IPS DF 6.9 (cell line): ENCODE measurements at regions not wholly inside any gene's neighbourhood (a gene's known extent, or its start where the extent isn't known, plus 50 kb on each side); places are given as distances from the start of the nearest gene placed in this dataset.
"Not testable (repeated sequence)": the region's sequence is repeated elsewhere in the genome, so short reads cannot be mapped to it uniquely, and the experiment has no call there.

Source experiments
- DNase-seq: peaks from one replicate; pipeline ENCODE4 v3.0.0-alpha.2; 2013; ENCODE audit warnings: low read depth, low spot score
- H3K27ac ChIP-seq: one replicate; pipeline ENCODE4 v1.5.1; 2013; ENCODE audit warnings: low read length, control low read depth
- H3K27me3 ChIP-seq: 2 replicates; pipeline ENCODE4 v1.6.1; 2013; ENCODE audit warnings: mild to moderate bottlenecking, low read length; ENCODE audit not compliant: control insufficient read depth, insufficient read depth
- H3K36me3 ChIP-seq: 2 replicates; pipeline ENCODE4 v1.6.1; 2013; ENCODE audit warnings: low read length; ENCODE audit not compliant: control insufficient read depth, insufficient read depth
- H3K4me1 ChIP-seq: 2 replicates; pipeline ENCODE4 v1.6.1; 2013; ENCODE audit warnings: low read length; ENCODE audit not compliant: control insufficient read depth, insufficient read depth
- H3K4me3 ChIP-seq: 2 replicates; pipeline ENCODE4 v1.5.1; 2013; ENCODE audit warnings: mild to moderate bottlenecking, low read length
- H3K9me3 ChIP-seq: 2 replicates; pipeline ENCODE4 v1.6.1; 2013; ENCODE audit warnings: low read length, inconsistent platforms; ENCODE audit not compliant: control insufficient read depth, insufficient read depth
- WGBS: extraction: QIAGEN DNeasy Blood & Tissue Kit; methylation state at CpG from one replicate; pipeline ENCODE4 v1.1.7; 2013; ENCODE audit warnings: mixed read lengths, missing lambda C conversion rate; ENCODE audit not compliant: insufficient read length, insufficient coverage; 5-methylcytosine and 5-hydroxymethylcytosine counted together

DNA sequence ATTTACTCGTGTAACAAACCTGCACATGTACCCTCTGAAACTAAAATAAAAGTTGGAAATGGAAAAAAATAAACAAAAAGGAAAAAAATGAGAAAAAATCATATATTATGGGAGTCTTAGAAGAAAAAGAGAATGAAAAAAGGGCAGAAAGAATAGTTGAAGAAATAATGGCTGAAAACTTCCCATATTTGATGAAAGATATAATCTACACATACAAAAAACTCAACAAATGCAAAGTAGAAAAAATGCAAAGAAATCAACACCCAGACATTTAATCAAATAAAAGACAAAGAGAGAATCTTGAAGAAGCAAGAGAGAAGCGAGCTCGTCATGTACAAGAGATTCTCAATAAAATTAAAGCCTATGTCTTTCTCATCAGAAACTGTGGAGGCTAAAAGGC, 73.8 kb downstream of the SLC25A46 start:
- Histone ChIP-seq H3K4me3 (no peak overlapping the region), H3K27me3 (no peaks in the 10 kb centered on the region), H3K9me3 (no peaks in the 10 kb centered on the region), H3K27ac (no peak overlapping the region), H3K36me3 (no peaks in the 10 kb centered on the region), H3K4me1 (no peaks in the 10 kb centered on the region)
- no peak for DNase-seq
- no CpG with 5 or more reads among the region's 3 CpGs for WGBS

DNA sequence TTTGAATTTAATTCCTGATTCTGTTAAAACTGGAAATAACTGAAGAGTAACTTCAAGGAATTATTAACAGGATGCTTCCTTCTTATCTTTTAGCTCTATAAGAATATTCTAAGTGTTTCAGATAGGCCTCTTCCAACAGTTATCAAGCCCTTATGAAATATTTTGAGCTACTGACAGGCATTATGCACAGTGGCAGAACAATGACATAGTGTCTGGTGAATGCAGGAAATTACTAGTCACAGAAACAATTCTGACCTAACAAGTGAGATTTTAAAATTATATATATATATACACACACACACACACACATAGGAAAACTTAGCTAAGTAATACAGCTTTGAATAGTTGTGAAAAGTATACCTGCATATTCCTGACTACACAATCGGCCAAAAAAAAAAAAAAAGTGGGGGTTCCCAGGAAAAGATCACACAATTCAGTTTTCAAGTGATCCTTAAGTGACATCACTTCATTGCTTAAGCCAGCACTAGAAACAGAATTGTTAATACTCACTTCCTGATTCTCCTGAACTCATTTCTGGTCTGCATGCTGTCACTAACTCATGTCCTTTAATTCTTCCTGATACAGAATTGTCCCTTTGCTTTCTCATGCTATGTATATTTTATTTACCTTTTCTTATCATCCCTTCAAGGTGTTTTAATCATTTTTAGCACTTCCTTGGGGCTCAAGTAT, 77.3 kb downstream of the SLC25A46 start:
- no peaks in the 10 kb centered on the region for H3K27me3 ChIP-seq
- WGBS: no CpG with 5 or more reads among the region's 1 CpG
- no peak overlapping the region for H3K27ac ChIP-seq
- H3K4me3 ChIP-seq: no peak overlapping the region
- DNase-seq: no peak
- H3K9me3 ChIP-seq: no peaks in the 10 kb centered on the region
- no peaks in the 10 kb centered on the region for H3K36me3 ChIP-seq
- H3K4me1 ChIP-seq: no peaks in the 10 kb centered on the region

DNA sequence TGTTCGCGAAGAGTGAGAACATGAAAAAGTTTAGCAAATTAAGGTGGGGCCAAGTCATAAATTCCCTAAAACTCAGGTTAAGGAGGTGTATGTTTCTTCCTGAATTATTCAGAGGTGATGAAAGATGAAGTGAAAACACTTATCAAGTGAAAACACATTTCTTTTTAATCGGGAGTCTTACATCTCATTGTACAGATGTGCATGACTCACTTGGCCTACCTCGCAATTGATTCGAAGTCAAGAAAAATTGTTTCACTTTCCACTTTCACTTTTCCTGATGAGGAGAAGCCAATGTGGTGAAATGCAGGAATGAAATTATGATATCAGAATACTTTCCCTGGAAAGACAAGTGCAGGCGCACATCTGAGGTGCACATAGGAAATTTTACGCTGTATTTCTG, 78.7 kb downstream of the SLC25A46 start:
- no CpG with 5 or more reads among the region's 7 CpGs for WGBS
- no peak overlapping the region for H3K27ac ChIP-seq
- no peaks in the 10 kb centered on the region for H3K4me1 ChIP-seq
- H3K9me3 ChIP-seq: no peaks in the 10 kb centered on the region
- H3K36me3 ChIP-seq: no peaks in the 10 kb centered on the region
- no peaks in the 10 kb centered on the region for H3K27me3 ChIP-seq
- DNase-seq: no peak
- no peak overlapping the region for H3K4me3 ChIP-seq

DNA sequence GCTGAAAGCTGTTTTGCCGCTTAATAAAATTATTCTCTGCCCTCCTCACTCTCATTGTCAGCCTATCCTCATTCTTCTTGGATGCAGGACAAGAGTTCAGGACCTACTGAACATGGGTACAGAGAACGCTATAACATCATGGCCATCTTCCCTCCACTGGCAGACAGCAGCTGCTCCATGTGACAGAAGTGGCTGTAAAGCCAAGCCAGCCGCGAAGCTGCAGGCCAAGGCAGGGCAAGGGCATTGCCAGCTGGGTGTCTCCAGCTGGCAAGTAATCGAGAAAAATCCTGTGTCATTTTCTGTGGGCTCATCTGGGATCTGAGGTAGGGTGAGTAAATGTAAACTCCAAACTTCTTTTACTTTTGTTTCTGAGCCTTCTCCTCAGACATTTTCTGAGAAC, 84.8 kb downstream of the SLC25A46 start:
- no peak overlapping the region for H3K4me3 ChIP-seq
- no peaks in the 10 kb centered on the region for H3K36me3 ChIP-seq
- no CpG with 5 or more reads among the region's 5 CpGs for WGBS
- DNase-seq: no peak
- no peaks in the 10 kb centered on the region for H3K27me3 ChIP-seq
- no peaks in the 10 kb centered on the region for H3K4me1 ChIP-seq
- no peak overlapping the region for H3K27ac ChIP-seq
- no peaks in the 10 kb centered on the region; the same call in 1 of the 2 replicates for H3K9me3 ChIP-seq

DNA sequence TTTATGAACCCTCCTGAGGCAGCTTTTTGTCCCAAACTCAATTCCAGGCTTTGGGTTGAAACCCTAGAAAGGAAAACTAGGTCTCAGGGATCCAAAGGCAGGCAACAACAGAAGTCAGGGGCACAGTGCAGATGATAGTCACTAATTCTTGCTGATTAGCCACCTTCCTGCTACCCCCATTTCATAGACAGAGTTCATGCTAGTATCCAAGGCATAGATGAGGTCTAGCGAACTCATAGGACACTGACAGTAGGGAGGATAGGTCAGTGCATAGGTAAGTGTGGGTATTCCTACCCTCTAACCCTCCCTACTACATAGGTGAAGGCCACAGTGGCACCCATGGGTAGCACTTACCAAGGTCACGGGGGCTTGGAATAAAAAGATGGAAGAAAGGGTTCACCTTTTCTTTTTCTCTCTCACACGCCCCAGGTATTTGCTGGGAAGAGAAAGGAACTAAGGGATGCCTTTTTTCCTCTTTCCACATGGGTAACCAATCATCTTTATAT, 86.2 kb downstream of the SLC25A46 start:
- no peaks in the 10 kb centered on the region for H3K27me3 ChIP-seq
- WGBS: no CpG with 5 or more reads among the region's 3 CpGs

DNA sequence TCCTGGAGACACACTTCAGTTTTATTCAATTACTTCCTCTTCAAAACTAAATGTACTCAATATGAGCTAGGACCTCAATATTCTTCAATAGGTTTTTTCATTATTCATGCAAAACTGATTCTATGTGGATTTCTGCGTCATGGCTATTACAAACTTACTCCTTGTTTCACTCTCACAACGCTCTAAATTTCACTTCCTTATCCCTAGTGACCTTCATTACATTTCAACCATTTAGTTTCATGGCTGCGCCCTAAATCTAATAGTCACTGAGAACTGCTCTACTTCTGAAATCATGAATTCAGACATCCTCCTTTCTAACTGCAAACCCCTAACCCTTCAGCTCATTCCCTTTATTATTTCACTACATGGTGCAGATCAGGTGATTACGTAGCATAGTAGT, 93.9 kb downstream of the SLC25A46 start:
- H3K27ac ChIP-seq: no peak overlapping the region
- no peaks in the 10 kb centered on the region for H3K27me3 ChIP-seq
- H3K4me3 ChIP-seq: no peak overlapping the region
- no peaks in the 10 kb centered on the region for H3K36me3 ChIP-seq
- DNase-seq: no peak
- WGBS: 100% methylated on average over 1 of the region's 4 CpGs
- H3K4me1 ChIP-seq: no peaks in the 10 kb centered on the region
- no peaks in the 10 kb centered on the region for H3K9me3 ChIP-seq

More for the DNA sequence above, 86.2 kb downstream of the SLC25A46 start:
- no peak overlapping the region for H3K27ac ChIP-seq
- H3K4me1 ChIP-seq: no peaks in the 10 kb centered on the region
- H3K36me3 ChIP-seq: no peaks in the 10 kb centered on the region
- no peak overlapping the region for H3K4me3 ChIP-seq
- no peak for DNase-seq
- H3K9me3 ChIP-seq: no peaks in the 10 kb centered on the region; the same call in 1 of the 2 replicates

DNA sequence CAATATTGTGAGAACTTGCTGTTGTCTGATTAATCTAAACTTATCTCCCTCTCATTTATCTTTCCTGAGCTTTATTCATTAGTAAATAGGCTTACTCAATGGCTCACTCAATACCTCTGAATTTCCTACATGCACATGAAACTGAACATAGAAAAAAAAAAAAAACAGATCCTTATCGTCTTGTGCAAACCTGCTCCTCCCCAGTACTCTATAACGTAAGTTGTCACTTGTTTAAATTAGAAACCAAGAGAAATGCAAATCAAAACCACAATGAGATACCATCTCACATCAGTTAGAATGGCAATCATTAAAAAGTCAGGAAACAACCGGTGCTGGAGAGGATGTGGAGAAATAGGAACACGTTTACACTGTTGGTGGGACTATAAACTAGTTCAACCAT, 96.1 kb downstream of the SLC25A46 start:
- not testable (repeated sequence) for H3K36me3 ChIP-seq, H3K27me3 ChIP-seq, H3K4me1 ChIP-seq, DNase-seq, H3K4me3 ChIP-seq, H3K27ac ChIP-seq, H3K9me3 ChIP-seq
- WGBS: no CpG with 5 or more reads among the region's 4 CpGs

DNA sequence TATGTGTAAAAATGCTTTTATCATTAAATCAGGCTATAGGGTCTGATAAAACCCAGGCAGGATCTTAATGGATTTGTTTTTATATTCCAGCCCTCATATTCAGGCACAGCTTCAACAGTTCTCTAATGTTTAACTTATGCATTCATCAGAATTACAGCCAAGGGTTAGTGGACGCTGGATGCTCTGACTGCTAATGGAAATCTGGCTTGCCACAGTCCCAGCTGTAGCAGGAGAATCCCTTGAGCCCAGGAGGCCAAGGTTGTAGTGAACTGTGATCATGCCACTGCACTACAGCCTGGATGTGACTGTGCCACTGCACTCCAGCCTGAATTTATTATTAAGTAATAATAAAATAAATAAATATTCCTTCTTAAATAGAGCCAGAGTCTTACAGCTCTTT, 98.0 kb downstream of the SLC25A46 start:
- Histone ChIP-seq H3K9me3 (no peaks in the 10 kb centered on the region), H3K4me1 (no peaks in the 10 kb centered on the region), H3K27me3 (no peaks in the 10 kb centered on the region), H3K27ac (no peak overlapping the region), H3K4me3 (no peak overlapping the region), H3K36me3 (no peaks in the 10 kb centered on the region)
- DNase-seq: no peak
- WGBS: no CpG with 5 or more reads among the region's 1 CpG

DNA sequence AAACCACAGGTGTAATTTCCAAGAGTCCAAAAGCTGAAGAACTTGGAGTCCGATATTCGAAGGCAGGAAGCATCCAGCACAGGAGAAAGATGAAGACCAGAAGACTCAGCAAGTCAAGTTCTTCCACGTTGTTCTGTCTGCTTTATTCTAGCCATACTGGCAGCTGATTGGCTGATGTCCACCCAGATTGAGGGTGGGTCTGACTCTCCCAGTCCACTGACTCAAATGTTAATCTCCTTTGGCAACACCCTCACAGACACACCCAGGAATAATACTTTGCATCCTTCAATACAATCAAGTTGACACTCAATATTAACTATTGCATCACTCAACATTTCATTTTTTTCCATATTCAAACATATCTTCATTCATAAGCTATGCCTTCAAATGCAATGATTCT, 99.5 kb downstream of the SLC25A46 start:
- not testable (repeated sequence) for H3K27ac ChIP-seq, H3K27me3 ChIP-seq, H3K4me3 ChIP-seq, DNase-seq, H3K4me1 ChIP-seq, H3K9me3 ChIP-seq, H3K36me3 ChIP-seq
- WGBS: no CpG with 5 or more reads among the region's 3 CpGs

DNA sequence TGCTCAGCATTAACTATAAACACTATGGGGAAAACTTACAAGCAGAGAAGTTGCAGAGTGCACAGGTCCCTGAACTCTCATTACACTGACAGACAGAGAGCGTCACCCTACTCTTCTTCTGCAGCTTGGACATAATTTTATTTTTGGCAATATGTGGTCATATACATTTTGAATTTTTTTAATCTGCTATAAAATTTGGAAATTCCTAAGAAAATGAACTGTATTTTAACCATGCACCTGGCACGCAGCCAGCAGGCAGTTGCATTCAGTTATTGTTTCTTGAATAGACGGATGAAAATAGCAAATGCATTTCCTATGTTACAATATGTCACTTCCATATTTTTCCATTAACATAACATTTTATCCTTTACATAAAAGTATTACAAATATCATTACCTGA, 100.2 kb downstream of the SLC25A46 start:
- 100% methylated on average over 1 of the region's 3 CpGs for WGBS
- DNase-seq: no peak
- H3K4me1 ChIP-seq: no peaks in the 10 kb centered on the region
- no peaks in the 10 kb centered on the region for H3K36me3 ChIP-seq
- H3K27me3 ChIP-seq: no peaks in the 10 kb centered on the region
- H3K4me3 ChIP-seq: no peak overlapping the region
- no peak overlapping the region for H3K27ac ChIP-seq
- no peaks in the 10 kb centered on the region for H3K9me3 ChIP-seq

DNA sequence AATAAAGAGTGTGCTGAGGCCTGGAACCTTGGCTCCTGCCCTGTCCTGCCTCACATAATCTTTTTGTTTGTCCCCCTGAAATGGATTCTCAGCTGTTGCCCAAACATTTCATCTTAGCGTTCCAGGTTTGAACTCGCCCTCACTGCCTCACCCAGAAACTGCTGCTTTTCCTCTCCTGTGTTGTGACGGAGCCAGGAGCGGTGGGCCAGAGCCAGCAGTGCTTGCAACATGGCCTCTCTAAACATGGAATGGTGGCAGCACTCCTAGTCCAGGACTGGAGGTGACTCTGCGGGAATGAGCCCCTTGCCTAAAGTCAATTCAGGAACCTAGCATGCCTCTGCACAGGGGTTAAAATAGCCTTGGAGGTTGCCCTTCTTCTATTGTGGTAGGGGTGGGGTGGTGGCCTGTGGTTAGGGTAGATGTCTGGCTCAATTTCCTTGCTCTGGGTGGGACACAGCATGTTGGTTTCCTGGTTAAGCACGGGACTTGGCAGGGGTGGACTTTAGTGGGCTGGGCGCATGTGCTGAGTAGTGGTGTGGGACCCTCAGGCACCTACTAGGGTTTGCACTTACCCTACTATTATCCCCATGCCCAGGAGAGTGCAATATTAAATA, 101.6 kb downstream of the SLC25A46 start:
- Histone ChIP-seq H3K9me3 (no peaks in the 10 kb centered on the region), H3K4me1 (no peaks in the 10 kb centered on the region), H3K4me3 (no peak overlapping the region), H3K36me3 (no peaks in the 10 kb centered on the region), H3K27ac (no peak overlapping the region), H3K27me3 (no peaks in the 10 kb centered on the region)
- WGBS: no CpG with 5 or more reads among the region's 7 CpGs
- no peak for DNase-seq
